ENCODE measurements at regions not wholly inside any gene's neighbourhood (a gene's known extent, or its start where the extent isn't known, plus 50 kb on each side); places are given as distances from the start of the nearest gene placed in this dataset.

GRCh38 chr2:58730764-58731487 is 489.8 kb upstream of the FANCL start:
- no peak for TF ChIP-seq YY1 (IDR thresholded peaks at IDR 0.05; ENCODE audit: insufficient read depth, insufficient read length)
- TF ChIP-seq SUZ12 (IDR thresholded peaks at IDR 0.05; ENCODE audit: extremely low read depth, insufficient read depth, insufficient read length): no peak
